ENCODE measurements at regions not wholly inside any gene's neighbourhood (a gene's known extent, or its start where the extent isn't known, plus 50 kb on each side); places are given as distances from the start of the nearest gene placed in this dataset.

DNA sequence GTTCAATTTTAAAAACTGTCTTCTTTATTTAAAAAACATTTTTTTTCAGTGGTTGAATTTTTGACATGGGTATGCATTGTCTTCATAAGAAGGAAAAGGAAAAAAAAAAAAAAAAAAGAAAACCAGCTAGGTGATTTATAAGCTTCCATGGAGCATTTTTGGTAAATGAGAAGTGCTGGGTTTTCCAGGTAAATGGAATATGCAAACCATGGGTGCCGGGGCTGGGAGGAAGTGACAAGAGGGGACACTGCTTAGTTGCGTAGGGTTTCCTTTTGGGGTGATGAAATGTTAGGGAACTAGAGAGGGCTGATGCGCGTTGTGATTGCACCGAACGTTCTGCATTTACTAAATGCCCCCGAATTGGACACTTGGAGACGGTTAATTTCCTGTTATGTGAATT, 217.4 kb upstream of the FOXF1 start:
- TF ChIP-seq ZBTB7A (IDR thresholded peaks at IDR 0.05; ENCODE audit: low read depth) (no peak), TAF1 (IDR thresholded peaks at IDR 0.05; ENCODE audit: low read depth) (no peak), RAD21 (IDR thresholded peaks at IDR 0.05; ENCODE audit: low read depth) (no peak), YY1 (IDR thresholded peaks at IDR 0.05; ENCODE audit: low read depth) (no peak), CEBPB (IDR thresholded peaks at IDR 0.05) (no peak), EP300 (IDR thresholded peaks at IDR 0.05; ENCODE audit: borderline replicate concordance) (no peak), TEAD4 (IDR thresholded peaks at IDR 0.05) (no peak), USF1 (IDR thresholded peaks at IDR 0.05) (no peak), CREB1 (IDR thresholded peaks at IDR 0.05; ENCODE audit: low read depth) (no peak)

Data from Ishikawa (cell line).